NB4 (cell line): ENCODE measurements at regions not wholly inside any gene's neighbourhood (a gene's known extent, or its start where the extent isn't known, plus 50 kb on each side); places are given as distances from the start of the nearest gene placed in this dataset.

Source experiments
- POLR2A ChIP-seq: IDR thresholded peaks from 2 replicates; pipeline ENCODE4 v1.6.1; 2011; ENCODE audit warnings: mild to moderate bottlenecking; ENCODE audit not compliant: insufficient read length; ENCODE audit errors: extremely low read depth
- TF ChIP-seq, protein P1 (sequence below): IDR thresholded peaks from one replicate; pipeline ENCODE4 v1.5.1; 2012; ENCODE audit warnings: low read depth, low read length
- TF ChIP-seq, protein P2 (sequence below): IDR thresholded peaks from 2 replicates; pipeline ENCODE4 v1.6.1; 2011; ENCODE audit warnings: low read depth, low read length

DNA sequence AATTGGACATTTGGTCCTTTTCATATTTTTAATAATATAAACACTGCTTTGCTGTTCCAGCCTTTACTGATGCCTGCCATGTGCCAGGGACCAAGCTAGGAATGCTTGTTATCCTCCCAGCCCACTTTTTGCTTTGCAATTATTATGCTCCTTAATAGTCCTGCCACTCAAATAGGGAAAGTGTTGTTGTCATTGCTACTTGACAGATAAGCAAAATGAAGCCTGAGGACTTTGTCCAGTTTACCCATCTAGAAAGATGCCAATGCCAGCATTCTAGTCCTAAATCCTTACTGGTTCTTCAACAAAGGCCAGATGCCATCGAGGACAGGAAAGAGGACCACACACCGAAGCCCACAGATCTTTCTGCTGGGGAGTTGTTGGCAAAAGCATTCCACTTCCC lies 246.5 kb downstream of the EMP1 start:
- TF ChIP-seq POLR2A: no peak
- TF ChIP-seq, protein P1, sequence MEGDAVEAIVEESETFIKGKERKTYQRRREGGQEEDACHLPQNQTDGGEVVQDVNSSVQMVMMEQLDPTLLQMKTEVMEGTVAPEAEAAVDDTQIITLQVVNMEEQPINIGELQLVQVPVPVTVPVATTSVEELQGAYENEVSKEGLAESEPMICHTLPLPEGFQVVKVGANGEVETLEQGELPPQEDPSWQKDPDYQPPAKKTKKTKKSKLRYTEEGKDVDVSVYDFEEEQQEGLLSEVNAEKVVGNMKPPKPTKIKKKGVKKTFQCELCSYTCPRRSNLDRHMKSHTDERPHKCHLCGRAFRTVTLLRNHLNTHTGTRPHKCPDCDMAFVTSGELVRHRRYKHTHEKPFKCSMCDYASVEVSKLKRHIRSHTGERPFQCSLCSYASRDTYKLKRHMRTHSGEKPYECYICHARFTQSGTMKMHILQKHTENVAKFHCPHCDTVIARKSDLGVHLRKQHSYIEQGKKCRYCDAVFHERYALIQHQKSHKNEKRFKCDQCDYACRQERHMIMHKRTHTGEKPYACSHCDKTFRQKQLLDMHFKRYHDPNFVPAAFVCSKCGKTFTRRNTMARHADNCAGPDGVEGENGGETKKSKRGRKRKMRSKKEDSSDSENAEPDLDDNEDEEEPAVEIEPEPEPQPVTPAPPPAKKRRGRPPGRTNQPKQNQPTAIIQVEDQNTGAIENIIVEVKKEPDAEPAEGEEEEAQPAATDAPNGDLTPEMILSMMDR: no peak
- TF ChIP-seq, protein P2, sequence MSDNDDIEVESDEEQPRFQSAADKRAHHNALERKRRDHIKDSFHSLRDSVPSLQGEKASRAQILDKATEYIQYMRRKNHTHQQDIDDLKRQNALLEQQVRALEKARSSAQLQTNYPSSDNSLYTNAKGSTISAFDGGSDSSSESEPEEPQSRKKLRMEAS: no peak
